ENCODE measurements at regions not wholly inside any gene's neighbourhood (a gene's known extent, or its start where the extent isn't known, plus 50 kb on each side); places are given as distances from the start of the nearest gene placed in this dataset.

- DNase-seq (ENCODE audit: low spot score) (no peak), ATAC-seq (no peak)
- Mint-ChIP-seq H3K27ac (no peak overlapping the region), H3K4me3 (no peak overlapping the region), H3K27me3 (ENCODE audit: low read depth) (no peaks in the 10 kb centered on the region), H3K9me3 (no peaks in the 10 kb centered on the region), H3K36me3 (no peaks in the 10 kb centered on the region), H3K4me1 (peaks cover 4% of the 10 kb centered on the region)
- TF ChIP-seq CBFB (CRISPR knock-in tag; IDR thresholded peaks at IDR 0.05; ENCODE audit: low read depth) (no peak), ATF3 (CRISPR knock-in tag; conservative IDR thresholded peaks at IDR 0.05) (no peak), ARID4B (CRISPR knock-in tag; IDR thresholded peaks at IDR 0.05; ENCODE audit: borderline replicate concordance) (no peak), ZNF317 (CRISPR knock-in tag; IDR thresholded peaks at IDR 0.05; ENCODE audit: borderline replicate concordance, low read depth) (no peak), ZNF281 (CRISPR knock-in tag; IDR thresholded peaks at IDR 0.05) (no peak), ZNF671 (CRISPR knock-in tag; IDR thresholded peaks at IDR 0.05) (no peak), PRDM15 (CRISPR knock-in tag; IDR thresholded peaks at IDR 0.05) (no peak), PREB (CRISPR knock-in tag; IDR thresholded peaks at IDR 0.05; ENCODE audit: borderline replicate concordance) (no peak), FOXP4 (CRISPR knock-in tag; IDR thresholded peaks at IDR 0.05) (no peak), USF2 (CRISPR knock-in tag; IDR thresholded peaks at IDR 0.05) (no peak), OVOL2 (CRISPR knock-in tag; IDR thresholded peaks at IDR 0.05; ENCODE audit: borderline replicate concordance) (no peak), RELA (CRISPR knock-in tag; IDR thresholded peaks at IDR 0.05; ENCODE audit: borderline replicate concordance) (no peak), NFATC4 (CRISPR knock-in tag; IDR thresholded peaks at IDR 0.05) (no peak), ZNF425 (CRISPR knock-in tag; conservative IDR thresholded peaks at IDR 0.05) (no peak), ZNF138 (CRISPR knock-in tag; conservative IDR thresholded peaks at IDR 0.05) (no peak)
- ChIA-PET POLR2A (no interaction called here), CTCF (no interaction called here)
These were observed 93.2 kb downstream of the CTH start for GRCh38 chr1:70504176-70504820.

Measured in WTC11 (cell line).